NOMO-1 treated with dmso at 0.1 percent for 144 hours (cell line): ENCODE measurements at regions not wholly inside any gene's neighbourhood (a gene's known extent, or its start where the extent isn't known, plus 50 kb on each side); places are given as distances from the start of the nearest gene placed in this dataset.
"Not testable (repeated sequence)": the region's sequence is repeated elsewhere in the genome, so short reads cannot be mapped to it uniquely, and the experiment has no call there.

Experiments
- DNase-seq: peaks from one replicate; lab custom pipeline; 2025; ENCODE audit not compliant: unreplicated experiment; lab: John Stamatoyannopoulos, UW

DNA sequence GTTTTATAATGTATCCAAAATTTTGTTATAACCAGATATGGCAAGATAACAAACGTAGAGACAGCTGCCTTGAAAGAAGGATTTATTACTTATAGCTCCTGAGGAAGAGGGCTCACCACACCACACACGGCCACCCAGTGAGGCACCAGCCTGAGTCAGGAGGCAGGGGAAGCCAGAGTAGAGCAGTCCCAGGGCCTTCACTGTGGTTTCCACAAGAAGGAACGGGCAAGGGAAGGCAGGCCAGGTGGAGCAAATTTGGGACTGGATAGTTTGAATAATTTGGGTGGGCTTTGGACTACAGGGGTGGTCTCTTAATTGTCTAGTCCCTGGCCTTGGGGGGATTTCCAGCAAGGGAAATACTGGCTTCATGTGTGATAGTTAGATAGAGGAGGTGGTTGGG lies 72.5 kb downstream of the RRAGC start:
- no peak for DNase-seq

DNA sequence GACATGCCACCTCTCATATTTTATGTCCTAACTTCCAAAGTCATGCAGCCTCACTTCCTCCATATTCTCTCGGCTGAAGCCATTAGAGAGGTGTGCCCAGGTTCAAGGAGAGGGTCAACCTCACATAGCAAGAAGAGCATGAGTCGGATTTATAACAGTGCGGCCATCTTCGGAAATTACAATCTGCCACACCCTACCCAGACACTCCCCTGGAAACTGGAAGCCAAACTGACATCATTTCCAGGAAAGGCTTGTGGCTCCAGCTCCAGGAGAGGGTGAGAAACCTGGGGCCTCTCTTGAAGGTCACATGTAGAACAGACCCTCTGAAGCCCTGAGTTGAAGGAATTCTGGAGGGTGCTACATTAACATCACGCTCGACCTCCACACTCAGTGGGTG lies 73.5 kb downstream of the RRAGC start:
- no peak for DNase-seq

GRCh38 chr1:38785285-38786039 lies 74.1 kb downstream of the RRAGC start:
- DNase-seq: no peak

DNA sequence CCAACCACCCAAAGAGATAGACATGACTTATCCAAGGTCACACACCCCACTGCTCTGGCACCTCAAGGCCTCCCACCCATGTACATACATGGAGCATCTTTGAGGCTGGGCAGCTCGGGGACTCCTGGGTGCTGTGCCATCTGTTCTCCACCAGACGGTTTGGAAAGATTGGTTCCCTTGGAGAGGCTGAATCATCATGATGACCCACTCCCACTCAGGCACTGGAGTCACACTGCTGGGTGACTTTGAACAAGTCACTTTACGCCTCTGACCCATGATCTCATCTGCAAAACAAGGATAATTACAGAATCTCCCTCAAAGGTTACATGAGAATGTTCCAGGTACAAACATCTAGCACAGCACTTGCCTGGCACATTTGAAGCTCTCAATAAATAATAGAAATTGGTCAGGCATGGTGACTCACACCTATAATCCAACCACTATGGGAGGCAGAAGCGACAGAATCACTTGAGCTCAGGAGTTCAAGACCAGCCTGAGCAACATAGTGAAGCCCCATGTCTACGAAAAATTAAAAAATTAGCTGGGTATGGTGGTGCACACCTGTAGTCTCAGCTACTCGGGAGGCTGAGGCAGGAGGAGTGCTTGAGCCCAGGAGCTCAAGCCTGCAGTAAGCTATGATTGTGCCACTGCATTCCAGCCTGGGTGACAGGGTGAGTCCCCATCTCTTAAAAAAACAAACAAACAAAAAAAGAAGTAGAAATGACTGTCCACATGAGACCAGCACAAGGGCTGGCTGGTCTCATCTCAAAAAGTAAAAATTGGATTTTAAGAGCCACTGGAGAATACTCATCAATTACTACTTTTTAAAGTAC lies 74.9 kb downstream of the RRAGC start:
- DNase-seq: no peak

- no peak for DNase-seq
Observed at GRCh38 chr1:38783640-38784229, 75.8 kb downstream of the RRAGC start.

DNA sequence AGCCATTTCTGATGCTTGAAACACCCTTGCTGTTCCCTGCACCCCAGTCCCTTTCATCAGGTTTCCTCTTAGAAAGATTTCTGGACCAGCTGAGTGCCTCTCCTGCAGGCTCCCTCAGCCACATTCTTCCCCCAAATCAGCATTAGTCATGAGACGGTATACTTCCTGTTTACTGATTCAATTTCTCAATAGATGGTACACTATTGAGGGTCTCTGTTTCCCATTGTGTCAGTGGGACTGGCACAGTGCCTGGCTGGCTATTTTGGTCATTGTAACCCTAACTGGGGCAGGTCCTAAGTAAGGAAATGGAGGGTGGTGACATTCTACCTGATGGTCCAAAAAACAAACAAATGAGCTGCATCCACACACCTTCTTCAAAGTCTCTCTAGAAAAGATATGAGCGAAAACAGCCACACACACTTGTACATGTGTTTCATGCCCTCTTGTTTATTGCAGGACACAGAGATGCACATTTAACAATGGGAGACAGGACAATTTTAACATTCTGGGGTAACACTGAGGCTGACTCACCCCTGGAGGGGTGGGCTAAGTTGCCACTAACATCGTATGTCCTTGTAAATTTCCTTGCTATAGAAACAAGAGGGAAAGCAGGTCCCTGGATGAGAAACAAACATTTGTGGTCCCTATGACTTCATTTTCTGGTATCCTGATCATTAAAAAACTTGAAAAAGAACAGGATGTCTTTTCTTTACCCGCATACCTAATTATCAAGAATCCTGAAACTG lies 77.5 kb downstream of the RRAGC start:
- DNase-seq: no peak

DNA sequence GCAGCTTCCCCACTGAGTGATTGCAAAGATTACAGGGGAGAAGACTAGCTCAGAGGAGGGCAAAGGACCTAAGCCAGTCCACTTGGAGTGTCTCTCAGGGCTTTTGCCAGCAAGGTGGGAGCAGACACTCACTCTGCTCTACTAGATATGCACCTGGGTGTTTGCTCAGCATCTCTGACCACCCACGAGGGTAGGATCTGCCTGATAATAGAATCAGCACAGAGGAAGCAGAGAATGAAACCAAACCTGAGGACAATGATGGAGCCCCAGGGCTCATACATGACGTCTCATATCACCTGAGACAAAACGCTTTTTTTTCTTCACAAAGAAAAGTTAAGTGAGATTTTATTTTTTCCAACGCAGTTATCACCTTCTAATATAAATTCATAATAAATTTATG lies 79.4 kb downstream of the RRAGC start:
- DNase-seq: no peak

DNA sequence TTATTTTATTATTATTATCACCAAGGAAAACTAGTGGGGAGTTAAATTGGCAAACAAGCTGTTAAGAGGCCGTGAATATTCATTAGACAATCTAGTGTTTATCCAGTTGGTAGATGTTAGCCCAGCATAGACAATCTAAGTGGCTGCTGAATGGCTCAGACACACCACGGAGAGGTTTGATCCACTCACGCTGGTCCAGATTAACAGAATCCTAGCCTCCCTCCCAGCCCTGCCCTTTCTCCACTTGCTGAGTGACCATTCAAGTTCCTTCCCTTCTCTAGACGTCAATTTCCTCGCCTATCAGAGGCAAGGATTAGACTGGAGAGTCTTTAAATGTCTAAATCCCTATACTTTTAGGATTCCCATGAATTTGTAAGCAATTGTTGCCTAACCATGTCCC lies 80.1 kb downstream of the RRAGC start:
- no peak for DNase-seq

- DNase-seq: no peak
Observed at GRCh38 chr1:38778521-38778920, 81.1 kb downstream of the RRAGC start.

DNA sequence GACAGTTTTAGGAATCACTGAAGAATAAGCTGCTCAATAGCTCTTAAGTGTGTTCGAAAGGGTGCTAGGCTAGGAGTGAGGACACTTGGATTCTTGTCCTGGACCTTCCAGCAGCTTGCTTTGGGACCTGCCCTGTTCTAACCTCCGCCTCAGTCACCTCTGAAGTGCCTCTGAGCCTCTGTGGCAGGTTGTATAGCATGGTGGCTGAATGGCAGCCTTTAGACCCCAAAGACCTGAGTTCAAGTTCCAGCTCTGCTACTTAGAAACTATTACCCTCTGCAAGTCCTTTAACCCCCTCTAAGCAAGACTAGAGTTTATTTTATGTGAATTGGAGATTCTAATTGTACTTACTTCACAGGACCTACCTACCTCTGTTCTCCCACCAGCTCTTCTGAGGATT lies 81.5 kb downstream of the RRAGC start:
- DNase-seq: no peak

DNA sequence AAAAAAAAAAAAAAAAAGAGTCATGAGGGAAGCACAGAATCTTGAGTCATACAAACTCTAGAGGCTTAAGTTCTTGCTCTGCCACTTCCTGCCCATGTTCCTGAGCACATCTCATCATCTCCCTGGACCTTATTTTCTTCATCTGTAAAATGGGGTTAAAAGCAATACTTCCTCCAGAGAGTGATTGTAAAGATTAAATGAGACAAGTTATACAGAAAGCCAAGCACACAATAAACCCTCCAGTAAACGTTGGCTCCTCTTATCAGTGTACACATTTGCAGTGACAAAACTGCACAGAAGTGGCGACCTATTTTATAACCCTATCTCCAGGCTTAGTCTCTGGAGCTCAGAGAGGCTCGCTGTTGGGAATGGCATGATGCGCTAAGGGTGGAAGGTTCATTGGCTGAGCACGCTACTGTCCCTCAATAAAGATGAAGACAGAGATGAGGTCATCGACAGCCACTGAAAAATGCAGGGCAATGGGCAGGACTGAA lies 82.1 kb downstream of the RRAGC start:
- DNase-seq: no peak

DNA sequence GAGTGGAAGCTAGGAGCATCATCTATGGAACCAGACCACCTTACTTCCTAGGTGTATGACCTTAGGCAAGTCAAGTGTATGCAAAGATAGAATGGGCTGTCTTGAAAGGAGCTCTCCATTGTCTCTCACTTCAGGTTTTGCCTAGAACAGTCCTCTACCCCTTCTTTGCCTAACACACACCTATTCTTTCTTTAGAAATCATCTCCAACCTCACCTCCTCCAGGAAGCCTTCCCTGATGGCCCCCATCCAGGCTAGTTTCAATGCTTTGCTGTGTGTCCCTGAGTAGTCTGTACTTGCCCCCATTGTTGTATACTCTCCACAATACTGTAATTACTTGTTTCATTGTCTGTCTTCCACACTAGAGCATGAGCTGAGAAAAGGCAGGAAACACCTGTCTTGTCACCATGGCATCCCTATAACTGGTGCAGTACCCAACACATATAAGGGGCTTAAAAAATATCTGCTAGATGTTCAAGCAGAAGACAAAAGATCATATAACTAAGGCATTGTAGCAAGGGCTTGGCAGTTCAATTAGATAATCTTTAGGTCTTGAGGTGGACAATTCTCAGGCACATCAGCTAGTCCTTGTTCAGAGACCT lies 83.0 kb downstream of the RRAGC start:
- no peak for DNase-seq

DNA sequence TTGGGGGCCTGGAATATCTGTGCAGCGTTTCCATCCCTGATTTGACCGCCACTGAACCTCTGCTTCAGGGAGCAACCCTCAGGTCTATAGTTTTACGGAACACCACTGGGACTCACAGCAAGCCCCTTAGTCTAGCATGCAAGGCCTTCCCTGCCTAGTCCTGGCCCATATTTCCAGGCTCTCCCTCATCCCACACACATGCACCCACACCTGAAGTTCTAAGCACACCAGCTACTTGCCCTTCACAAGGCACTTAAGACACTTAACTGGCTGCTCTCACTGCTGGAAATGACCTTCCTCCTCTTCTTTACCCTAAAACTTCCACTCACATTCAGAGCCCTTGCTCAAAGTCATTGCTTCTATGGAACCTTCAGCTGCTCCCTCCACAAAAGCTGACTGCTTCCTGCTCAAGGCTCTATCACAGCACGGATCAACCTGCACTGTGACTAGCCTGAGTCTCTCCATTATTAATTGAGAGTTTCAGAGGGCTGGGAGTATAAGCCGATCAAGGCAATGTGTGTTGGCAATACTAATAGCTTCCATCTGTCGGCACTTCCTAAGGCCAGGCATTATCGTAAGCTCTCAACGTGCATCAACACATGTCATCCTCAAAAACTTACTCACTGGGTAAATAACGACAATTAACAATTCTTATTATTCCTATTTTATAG lies 84.3 kb downstream of the RRAGC start:
- DNase-seq: no peak

- DNase-seq: no peak
Observed at GRCh38 chr1:38773483-38773882, 86.1 kb downstream of the RRAGC start.

GRCh38 chr1:38772953-38773352 lies 86.6 kb downstream of the RRAGC start:
- DNase-seq: no peak

DNA sequence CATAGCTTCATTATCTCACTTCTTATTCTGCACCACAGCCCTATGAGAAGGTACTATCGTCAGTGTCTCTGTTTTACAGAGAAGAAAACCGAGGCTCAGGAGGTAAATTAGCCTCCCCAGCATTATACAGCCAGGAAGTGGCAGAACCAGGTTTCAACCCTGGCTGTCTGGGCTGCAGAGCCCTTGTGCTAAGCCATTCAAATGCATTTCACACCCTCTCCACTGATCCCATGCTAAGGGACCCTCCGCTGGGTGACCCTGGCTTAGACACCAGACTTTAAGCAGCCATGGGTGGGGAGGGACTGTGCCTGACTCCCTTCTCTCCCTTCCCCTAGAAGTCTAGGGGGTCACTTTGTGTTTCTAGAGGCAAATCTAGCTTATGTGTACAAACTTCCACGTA lies 87.5 kb downstream of the RRAGC start:
- DNase-seq: no peak

DNA sequence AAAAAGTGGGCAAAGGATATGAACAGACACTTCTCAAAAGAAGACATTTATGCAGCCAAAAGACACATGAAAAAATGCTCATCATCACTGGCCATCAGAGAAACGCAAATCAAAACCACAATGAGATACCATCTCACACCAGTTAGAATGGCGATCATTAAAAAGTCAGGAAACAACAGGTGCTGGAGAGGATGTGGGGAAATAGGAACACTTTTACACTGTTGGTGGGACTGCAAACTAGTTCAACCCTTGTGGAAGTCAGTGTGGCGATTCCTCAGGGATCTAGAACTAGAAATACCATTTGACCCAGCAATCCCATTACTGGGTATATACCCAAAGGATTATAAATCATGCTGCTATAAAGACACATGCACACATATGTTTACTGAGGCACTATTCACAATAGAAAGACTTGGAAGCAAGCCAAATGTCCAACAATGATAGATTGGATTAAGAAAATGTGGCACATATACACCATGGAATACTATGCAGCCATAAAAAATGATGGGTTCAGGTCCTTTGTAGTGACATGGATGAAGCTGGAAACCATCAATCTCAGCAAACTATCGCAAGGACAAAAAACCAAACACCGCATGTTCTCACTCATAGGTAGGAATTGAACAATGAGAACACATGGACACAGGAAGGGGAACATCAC lies 88.9 kb downstream of the RRAGC start:
- not testable (repeated sequence) for DNase-seq

DNA sequence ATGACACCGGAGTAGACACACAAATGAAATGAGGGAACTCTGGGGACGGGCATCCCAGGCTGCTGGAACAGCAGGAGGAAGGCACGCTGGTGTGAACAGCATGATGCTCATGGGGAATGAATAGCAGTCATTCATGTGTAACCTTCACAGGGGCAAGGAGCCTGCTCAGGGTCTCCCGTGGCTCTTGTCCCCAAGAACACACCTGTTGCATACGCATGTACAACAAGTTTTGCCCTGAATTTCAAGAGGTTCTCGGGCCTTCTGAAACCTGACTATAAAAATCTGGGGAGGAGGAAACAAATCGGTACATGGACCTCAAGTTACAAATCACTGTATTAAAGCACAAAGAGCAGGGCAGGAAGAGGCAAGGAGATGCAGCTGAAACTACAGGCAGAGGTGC lies 93.4 kb downstream of the RRAGC start:
- DNase-seq: no peak

DNA sequence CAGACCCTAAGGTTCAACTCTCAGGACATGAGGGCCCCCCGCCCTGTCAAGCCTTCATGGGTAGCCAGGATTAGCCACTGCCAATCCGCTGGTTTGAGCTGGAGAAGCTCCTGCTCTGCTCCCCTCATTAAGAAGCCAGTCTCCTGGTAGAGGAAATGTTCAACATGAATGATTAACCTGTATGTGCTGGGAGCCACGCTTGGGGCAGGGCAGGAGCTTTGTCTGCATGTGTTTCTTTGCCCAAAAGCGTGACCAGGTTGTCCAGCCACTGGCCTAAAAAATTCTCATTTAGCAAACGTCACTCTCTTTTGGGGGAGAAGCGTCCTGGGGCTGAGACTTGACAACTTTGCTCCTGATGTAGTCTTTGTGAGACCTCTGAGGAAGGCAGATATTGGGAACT lies 96.5 kb downstream of the RRAGC start:
- DNase-seq: no peak

- DNase-seq: no peak
Observed at GRCh38 chr1:38760562-38760961, 99.0 kb downstream of the RRAGC start.
